Spleen (tissue), 11 donors: ENCODE measurements at regions not wholly inside any gene's neighbourhood (a gene's known extent, or its start where the extent isn't known, plus 50 kb on each side); places are given as distances from the start of the nearest gene placed in this dataset.

Source experiments
- DNase-seq: peaks from one replicate; pipeline ENCODE4 v3.0.0-alpha.2; 2020
- H3K27ac ChIP-seq, 8 donors: fragments of 200-600 bp; sonication (generic) in 7 of 8; 1 replicate in 4 of 8; 2 replicates in 4 of 8; pipeline versions ENCODE4 v1.5.0 to v1.8.0; 2016 to 2021; ENCODE audit warnings: inconsistent platforms in 4 of 8, mild to moderate bottlenecking in 4 of 8, moderate library complexity in 1 of 8
- H3K27me3 ChIP-seq, 7 donors: fragments of 200-600 bp; sonication (generic) in 6 of 7; replicated peaks in 1 of 7; 1 replicate in 4 of 7; 2 replicates in 3 of 7; pipeline versions ENCODE4 v1.5.0 to v1.8.0; 2016 to 2021; ENCODE audit warnings: inconsistent platforms in 3 of 7, mild to moderate bottlenecking in 1 of 7
- H3K36me3 ChIP-seq, 6 donors: fragments of 200-600 bp; sonication (generic) in 5 of 6; 1 replicate in 4 of 6; 2 replicates in 2 of 6; pipeline versions ENCODE4 v1.5.0 to v1.8.0; 2016 to 2021; ENCODE audit warnings: inconsistent platforms in 2 of 6
- H3K4me1 ChIP-seq, 6 donors: fragments of 200-600 bp; sonication (generic) in 5 of 6; 1 replicate in 3 of 6; 2 replicates in 3 of 6; pipeline versions ENCODE4 v1.5.0 to v1.8.0; 2016 to 2021; ENCODE audit warnings: inconsistent platforms in 3 of 6
- H3K4me3 ChIP-seq, 8 donors: fragments of 200-600 bp; sonication (generic) in 7 of 8; 1 replicate in 4 of 8; 2 replicates in 4 of 8; pipeline versions ENCODE4 v1.5.0 to v1.8.0; 2016 to 2021; ENCODE audit warnings: inconsistent platforms in 4 of 8, mild to moderate bottlenecking in 4 of 8, moderate library complexity in 2 of 8
- H3K9me3 ChIP-seq, 8 donors: fragments of 200-600 bp; sonication (generic) in 7 of 8; 1 replicate in 4 of 8; 2 replicates in 4 of 8; pipeline versions ENCODE4 v1.5.0 to v1.8.0; 2016 to 2021; ENCODE audit warnings: inconsistent platforms in 4 of 8
- CTCF ChIP-seq, 11 experiments: fragments of 200-600 bp in 7 of 11; fragments of 450-650 bp in 4 of 11; sonication (generic) in 4 of 11; IDR thresholded peaks in 8 of 11; conservative IDR thresholded peaks in 3 of 11; 1 replicate in 7 of 11; 2 replicates in 4 of 11; pipeline versions ENCODE4 v1.4.0 to v1.8.0; 2016 to 2021; ENCODE audit warnings: antibody characterized with exemption in 11 of 11, inconsistent platforms in 4 of 11, mild to moderate bottlenecking in 1 of 11
- POLR2A ChIP-seq, 3 donors: fragments of 450-650 bp; IDR thresholded peaks; one replicate each; pipeline ENCODE4 v1.5.1; 2017; ENCODE audit warnings: antibody characterized with exemption in 3 of 3, mild to moderate bottlenecking in 1 of 3
- POLR2AphosphoS5 ChIP-seq, 3 donors: sonication (generic); formaldehyde crosslinking; IDR thresholded peaks; one replicate each; pipeline ENCODE4 v1.5.1; 2017; ENCODE audit warnings: antibody characterized with exemption in 3 of 3
- WGBS, 5 donors: extraction: QIAGEN DNeasy Blood & Tissue Kit in 3 of 5; methylation state at CpG; one replicate each; pipeline versions ENCODE4 v1.1.5 to v1.1.7; 2013 to 2018; 5-methylcytosine and 5-hydroxymethylcytosine counted together
- intact Hi-C: fragments of 100-400 bp; cut with DNase I; formaldehyde crosslinking; loops from one replicate; pipeline ENCODE4 v1.15.0; 2023; ENCODE audit warnings: low total_unique reads
- donor health status: healthy with polysubstance abuse.
- donor health status: DM: no; HTN: no; CAD: no; lungs with moderate emphysema.
- donor health status: DM: no; HTN: no; CAD: no.
- donor health status: Bipolar disorder and iron deficiency.
- donor health status: healthy.
- donor health status: DM: no; HTN: no; CAD: no.
- donor health status: DM: yes; HTN: yes; CAD: no.

- H3K9me3 ChIP-seq: peaks cover 0 to 23% (median 17%) of the 10 kb centered on the region in 8 donors
- no peak for DNase-seq
- TF ChIP-seq CTCF (IDR thresholded peaks at IDR 0.05 in 8 of 11, conservative IDR thresholded peaks at IDR 0.05 in 3 of 11) (no peak), POLR2AphosphoS5 (IDR thresholded peaks at IDR 0.05) (no peak), POLR2A (IDR thresholded peaks at IDR 0.05) (no peak)
- H3K27ac ChIP-seq: no peak overlapping the region
- H3K4me1 ChIP-seq: no peaks in the 10 kb centered on the region
- 68 to 97% (median 94%) methylated on average over 2 of the region's 2 CpGs for whole genome bisulfite sequencing, 5 donors
- no peaks in the 10 kb centered on the region for H3K27me3 ChIP-seq
- no peaks in the 10 kb centered on the region for H3K36me3 ChIP-seq
- intact Hi-C loops: no loop called here
- H3K4me3 ChIP-seq: no peak overlapping the region
Observed at GRCh38 chr5:40106847-40107246, 572.9 kb upstream of the PTGER4 start.

DNA sequence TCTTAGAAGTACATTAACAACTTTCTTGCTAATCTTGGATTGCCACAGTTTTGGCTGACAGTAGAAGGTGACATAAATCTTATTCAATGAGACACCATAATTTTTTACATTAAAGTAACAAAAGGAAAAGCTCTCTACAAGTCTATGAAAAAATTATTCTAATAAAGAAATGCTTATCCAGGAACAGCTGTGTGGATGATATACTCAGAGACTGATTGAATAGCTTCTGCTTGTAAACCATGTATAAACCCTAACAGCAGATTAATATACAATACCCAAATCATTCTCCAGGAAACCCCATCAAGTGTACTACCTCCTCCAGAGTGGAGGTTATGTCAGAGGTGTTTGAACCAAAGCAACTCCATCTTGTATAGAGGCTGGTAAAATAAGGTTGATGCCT is 581.4 kb upstream of the PTGER4 start:
- Histone ChIP-seq H3K27ac (no peak overlapping the region), H3K4me3 (no peak overlapping the region), H3K27me3 (no peaks in the 10 kb centered on the region), H3K4me1 (no peaks in the 10 kb centered on the region), H3K36me3 (no peaks in the 10 kb centered on the region), H3K9me3 (peaks cover 0 to 15% (median 5%) of the 10 kb centered on the region in 8 donors)
- DNase-seq: no peak
- TF ChIP-seq POLR2A (IDR thresholded peaks at IDR 0.05): no peak
- no peak for TF ChIP-seq POLR2AphosphoS5 (IDR thresholded peaks at IDR 0.05)
- no peak for TF ChIP-seq CTCF (IDR thresholded peaks at IDR 0.05 in 8 of 11, conservative IDR thresholded peaks at IDR 0.05 in 3 of 11)
- intact Hi-C loops: no loop called here

GRCh38 chr5:40093550-40093949 is 586.2 kb upstream of the PTGER4 start:
- no peak overlapping the region for H3K4me3 ChIP-seq
- 81 to 90% (median 84%) methylated on average over 2 of the region's 2 CpGs for WGBS, 5 donors
- H3K9me3 ChIP-seq: peaks cover 0 to 49% (median 40%) of the 10 kb centered on the region in 8 donors
- no peak for DNase-seq
- no peaks in the 10 kb centered on the region for H3K27me3 ChIP-seq
- H3K36me3 ChIP-seq: no peaks in the 10 kb centered on the region
- TF ChIP-seq POLR2AphosphoS5 (IDR thresholded peaks at IDR 0.05): no peak
- no peak for TF ChIP-seq POLR2A (IDR thresholded peaks at IDR 0.05)
- no peak for TF ChIP-seq CTCF (IDR thresholded peaks at IDR 0.05 in 8 of 11, conservative IDR thresholded peaks at IDR 0.05 in 3 of 11)
- intact Hi-C loops: no loop called here
- no peak overlapping the region for H3K27ac ChIP-seq
- no peaks in the 10 kb centered on the region for H3K4me1 ChIP-seq

DNA sequence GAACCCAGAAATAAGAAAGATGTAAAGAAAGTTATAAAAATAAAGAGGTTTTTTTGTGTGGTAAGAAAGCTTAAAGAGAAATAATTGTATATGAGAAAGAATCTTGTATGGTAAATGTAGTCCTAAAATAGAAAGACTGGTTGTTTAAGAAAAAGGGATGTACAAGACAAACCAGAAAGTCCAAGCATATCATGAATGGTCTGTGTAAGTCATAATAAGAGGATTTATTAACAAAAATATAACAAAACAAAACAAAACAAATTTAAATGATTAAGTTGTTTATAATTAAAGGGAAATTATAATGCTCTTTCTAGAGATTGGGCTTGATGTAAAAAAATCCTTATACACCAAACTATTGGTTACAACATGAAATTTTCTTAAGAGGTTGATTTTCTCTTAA is 590.4 kb upstream of the PTGER4 start:
- intact Hi-C loops: no loop called here
- Histone ChIP-seq H3K4me1 (no peaks in the 10 kb centered on the region), H3K27me3 (no peaks in the 10 kb centered on the region), H3K9me3 (peaks cover 0 to 60% (median 47%) of the 10 kb centered on the region in 8 donors), H3K36me3 (no peaks in the 10 kb centered on the region), H3K27ac (no peak overlapping the region), H3K4me3 (no peak overlapping the region)
- DNase-seq: no peak
- TF ChIP-seq CTCF (IDR thresholded peaks at IDR 0.05 in 8 of 11, conservative IDR thresholded peaks at IDR 0.05 in 3 of 11) (no peak), POLR2AphosphoS5 (IDR thresholded peaks at IDR 0.05) (no peak), POLR2A (IDR thresholded peaks at IDR 0.05) (no peak)
